DOHH2 (cell line): ENCODE measurements at regions not wholly inside any gene's neighbourhood (a gene's known extent, or its start where the extent isn't known, plus 50 kb on each side); places are given as distances from the start of the nearest gene placed in this dataset.

Experiments used
- H3F3A ChIP-seq: fragments of 200-600 bp; sonication (generic), shearing (Covaris generic); 2 replicates; pipeline ENCODE4 v1.6.0; 2016; ENCODE audit warnings: antibody characterized with exemption, mild to moderate bottlenecking; ENCODE audit not compliant: control insufficient read depth, insufficient read depth
- H3K27ac ChIP-seq: fragments of 200-600 bp; sonication (generic); 2 replicates; pipeline ENCODE4 v1.5.1; 2014; ENCODE audit warnings: low read depth, mild to moderate bottlenecking, low read length, moderate library complexity
- H3K27me3 ChIP-seq: fragments of 200-600 bp; sonication (generic); 2 replicates; pipeline ENCODE4 v1.6.1; 2014; ENCODE audit warnings: mild to moderate bottlenecking, low read length, mixed read lengths; ENCODE audit not compliant: control insufficient read depth
- H3K36me3 ChIP-seq: fragments of 200-600 bp; sonication (generic); 2 replicates; pipeline ENCODE4 v1.6.1; 2014; ENCODE audit warnings: mild to moderate bottlenecking, low read length, moderate library complexity, mixed read lengths; ENCODE audit not compliant: control insufficient read depth
- H3K4me1 ChIP-seq: fragments of 200-600 bp; sonication (generic); 2 replicates; pipeline ENCODE4 v1.6.1; 2014; ENCODE audit warnings: mild to moderate bottlenecking, low read length, mixed read lengths; ENCODE audit not compliant: control insufficient read depth
- H3K4me2 ChIP-seq: fragments of 200-600 bp; sonication (generic); 2 replicates; pipeline ENCODE4 v1.6.0; 2014; ENCODE audit warnings: mild to moderate bottlenecking, low read length, moderate library complexity
- H3K4me3 ChIP-seq: fragments of 200-600 bp; sonication (generic); 2 replicates; pipeline ENCODE4 v1.5.1; 2014; ENCODE audit warnings: mild to moderate bottlenecking, low read length, mixed read lengths
- H3K79me2 ChIP-seq: fragments of 200-600 bp; sonication (generic); 2 replicates; pipeline ENCODE4 v1.6.1; 2014; ENCODE audit warnings: mild to moderate bottlenecking, low read length, mixed read lengths; ENCODE audit not compliant: control insufficient read depth
- H3K9me2 ChIP-seq: fragments of 200-600 bp; sonication (generic); replicated peaks from 2 replicates; pipeline ENCODE4 v1.6.1; 2014; ENCODE audit warnings: mild to moderate bottlenecking, low read length, mixed read lengths; ENCODE audit not compliant: control insufficient read depth
- H3K9me3 ChIP-seq: fragments of 200-600 bp; sonication (generic); 2 replicates; pipeline ENCODE4 v1.6.1; 2014; ENCODE audit warnings: antibody characterized with exemption, low read length, mixed read lengths; ENCODE audit not compliant: control insufficient read depth, insufficient read depth
- H4K20me1 ChIP-seq: fragments of 200-600 bp; sonication (generic); 2 replicates; pipeline ENCODE4 v1.6.0; 2014; ENCODE audit warnings: low read depth, mild to moderate bottlenecking, antibody characterized with exemption, low read length, moderate library complexity; ENCODE audit not compliant: control insufficient read depth, insufficient read depth
- EZH2phosphoT487 ChIP-seq: fragments of 200-600 bp; sonication (generic); IDR thresholded peaks from 2 replicates; pipeline ENCODE4 v1.6.1; 2017; ENCODE audit warnings: borderline replicate concordance, mild to moderate bottlenecking, antibody characterized with exemption, low read length, moderate library complexity, mixed read lengths
- TF ChIP-seq, protein P1 (sequence below): fragments of 200-600 bp; sonication (generic); IDR thresholded peaks from one replicate; pipeline ENCODE4 v1.5.1; 2014; ENCODE audit warnings: antibody characterized with exemption, mild to moderate bottlenecking, low read depth, low read length; ENCODE audit not compliant: poor library complexity, severe bottlenecking

DNA sequence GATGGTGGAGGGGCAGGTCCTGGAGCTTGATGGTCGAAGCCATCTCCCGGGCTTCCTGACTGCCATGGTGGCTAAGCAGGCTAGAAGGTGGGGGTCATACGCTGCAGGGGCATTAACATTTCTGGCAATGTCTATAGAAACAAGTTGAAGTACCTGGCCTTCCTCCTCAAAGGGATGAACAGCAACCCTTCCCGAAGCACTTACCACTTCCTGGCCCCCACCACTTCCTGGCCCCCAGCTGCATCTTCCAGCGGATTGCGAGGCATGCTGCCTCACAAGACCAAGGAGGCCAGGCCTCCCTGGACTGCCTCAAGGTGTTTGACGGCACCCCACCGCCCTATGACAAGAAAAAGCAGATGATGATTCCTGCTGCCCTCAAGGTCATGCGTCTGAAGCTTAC lies 97.0 kb upstream of the MOCS2 start:
- Histone ChIP-seq H3K79me2 (no peaks in the 10 kb centered on the region), H3K4me2 (no peak overlapping the region), H3K27me3 (no peaks in the 10 kb centered on the region), H3K9me2 (no peaks in the 10 kb centered on the region), H3K27ac (no peak overlapping the region), H3K4me1 (no peaks in the 10 kb centered on the region), H3F3A (no peaks in the 10 kb centered on the region), H4K20me1 (no peaks in the 10 kb centered on the region), H3K4me3 (no peak overlapping the region), H3K9me3 (no peaks in the 10 kb centered on the region), H3K36me3 (no peaks in the 10 kb centered on the region)
- no peak for TF ChIP-seq EZH2phosphoT487
- TF ChIP-seq, protein P1, sequence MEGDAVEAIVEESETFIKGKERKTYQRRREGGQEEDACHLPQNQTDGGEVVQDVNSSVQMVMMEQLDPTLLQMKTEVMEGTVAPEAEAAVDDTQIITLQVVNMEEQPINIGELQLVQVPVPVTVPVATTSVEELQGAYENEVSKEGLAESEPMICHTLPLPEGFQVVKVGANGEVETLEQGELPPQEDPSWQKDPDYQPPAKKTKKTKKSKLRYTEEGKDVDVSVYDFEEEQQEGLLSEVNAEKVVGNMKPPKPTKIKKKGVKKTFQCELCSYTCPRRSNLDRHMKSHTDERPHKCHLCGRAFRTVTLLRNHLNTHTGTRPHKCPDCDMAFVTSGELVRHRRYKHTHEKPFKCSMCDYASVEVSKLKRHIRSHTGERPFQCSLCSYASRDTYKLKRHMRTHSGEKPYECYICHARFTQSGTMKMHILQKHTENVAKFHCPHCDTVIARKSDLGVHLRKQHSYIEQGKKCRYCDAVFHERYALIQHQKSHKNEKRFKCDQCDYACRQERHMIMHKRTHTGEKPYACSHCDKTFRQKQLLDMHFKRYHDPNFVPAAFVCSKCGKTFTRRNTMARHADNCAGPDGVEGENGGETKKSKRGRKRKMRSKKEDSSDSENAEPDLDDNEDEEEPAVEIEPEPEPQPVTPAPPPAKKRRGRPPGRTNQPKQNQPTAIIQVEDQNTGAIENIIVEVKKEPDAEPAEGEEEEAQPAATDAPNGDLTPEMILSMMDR = no peak

DNA sequence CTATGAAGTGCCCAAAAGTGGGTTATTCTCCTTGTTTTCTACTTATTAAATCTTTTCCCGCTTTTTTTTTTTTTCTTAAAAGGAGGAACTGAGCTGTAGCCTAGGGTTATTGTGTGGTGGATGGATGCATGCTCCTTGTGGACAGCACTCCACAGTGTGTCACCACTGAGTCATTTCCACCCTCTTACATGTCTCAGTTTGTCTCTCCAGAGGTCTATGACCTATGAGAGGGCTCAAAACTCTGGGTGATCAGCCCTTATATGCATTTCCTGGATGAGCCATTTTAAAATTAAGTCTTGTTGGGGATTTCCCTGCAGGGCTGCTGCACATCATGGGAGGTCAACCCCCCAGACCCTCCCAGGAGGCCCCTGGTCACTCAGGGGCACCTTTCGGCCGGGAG lies 102.2 kb upstream of the MOCS2 start:
- H3K9me2 ChIP-seq = no peaks in the 10 kb centered on the region
- no peak overlapping the region for H3K4me2 ChIP-seq
- no peaks in the 10 kb centered on the region for H3K9me3 ChIP-seq
- TF ChIP-seq, protein P1 = no peak
- TF ChIP-seq EZH2phosphoT487 = no peak
- no peaks in the 10 kb centered on the region for H3K27me3 ChIP-seq
- H3F3A ChIP-seq = no peaks in the 10 kb centered on the region
- H3K79me2 ChIP-seq = no peaks in the 10 kb centered on the region
- no peak overlapping the region for H3K4me3 ChIP-seq
- H3K4me1 ChIP-seq = no peaks in the 10 kb centered on the region
- no peaks in the 10 kb centered on the region for H3K36me3 ChIP-seq
- no peak overlapping the region for H3K27ac ChIP-seq
- H4K20me1 ChIP-seq = no peaks in the 10 kb centered on the region

GRCh38 chr5:53219174-53219573 lies 109.6 kb upstream of the MOCS2 start:
- no peaks in the 10 kb centered on the region for H3K9me2 ChIP-seq
- H3K36me3 ChIP-seq = no peaks in the 10 kb centered on the region
- no peaks in the 10 kb centered on the region for H3F3A ChIP-seq
- H3K4me2 ChIP-seq = no peak overlapping the region
- H3K79me2 ChIP-seq = no peaks in the 10 kb centered on the region
- H3K4me3 ChIP-seq = no peak overlapping the region
- no peak overlapping the region for H3K27ac ChIP-seq
- no peaks in the 10 kb centered on the region for H3K27me3 ChIP-seq
- TF ChIP-seq, protein P1 = no peak
- TF ChIP-seq EZH2phosphoT487 = no peak
- H3K9me3 ChIP-seq = no peaks in the 10 kb centered on the region
- H3K4me1 ChIP-seq = no peaks in the 10 kb centered on the region
- H4K20me1 ChIP-seq = no peaks in the 10 kb centered on the region

DNA sequence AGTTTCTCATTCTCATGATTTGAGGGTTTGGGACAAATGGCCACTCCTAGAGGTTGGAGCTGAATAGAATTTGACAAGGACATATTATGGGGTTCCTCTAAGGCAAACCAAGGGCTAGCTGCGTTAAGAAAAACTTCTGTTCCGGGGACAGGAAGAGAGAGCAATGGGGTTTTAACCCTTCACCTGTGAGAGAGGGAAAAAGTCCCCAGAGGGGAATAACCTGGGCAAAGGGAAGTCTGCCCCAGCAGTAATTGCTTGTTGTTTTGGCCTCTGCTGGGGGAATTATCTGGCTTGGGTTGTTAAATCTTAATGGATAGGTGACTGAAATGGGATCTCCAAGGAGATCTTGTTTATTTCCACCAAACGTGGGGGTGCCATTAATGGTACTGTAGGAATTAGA lies 110.1 kb upstream of the MOCS2 start:
- no peaks in the 10 kb centered on the region for H3K9me2 ChIP-seq
- no peak overlapping the region for H3K4me2 ChIP-seq
- no peaks in the 10 kb centered on the region for H3K79me2 ChIP-seq
- H3K27ac ChIP-seq = no peak overlapping the region
- no peaks in the 10 kb centered on the region for H3K9me3 ChIP-seq
- H4K20me1 ChIP-seq = no peaks in the 10 kb centered on the region
- H3K4me3 ChIP-seq = no peak overlapping the region
- H3K27me3 ChIP-seq = no peaks in the 10 kb centered on the region
- no peaks in the 10 kb centered on the region for H3F3A ChIP-seq
- no peaks in the 10 kb centered on the region for H3K36me3 ChIP-seq
- TF ChIP-seq EZH2phosphoT487 = no peak
- TF ChIP-seq, protein P1 = no peak
- no peaks in the 10 kb centered on the region for H3K4me1 ChIP-seq
